ENCODE measurements at regions not wholly inside any gene's neighbourhood (a gene's known extent, or its start where the extent isn't known, plus 50 kb on each side); places are given as distances from the start of the nearest gene placed in this dataset.

DNA sequence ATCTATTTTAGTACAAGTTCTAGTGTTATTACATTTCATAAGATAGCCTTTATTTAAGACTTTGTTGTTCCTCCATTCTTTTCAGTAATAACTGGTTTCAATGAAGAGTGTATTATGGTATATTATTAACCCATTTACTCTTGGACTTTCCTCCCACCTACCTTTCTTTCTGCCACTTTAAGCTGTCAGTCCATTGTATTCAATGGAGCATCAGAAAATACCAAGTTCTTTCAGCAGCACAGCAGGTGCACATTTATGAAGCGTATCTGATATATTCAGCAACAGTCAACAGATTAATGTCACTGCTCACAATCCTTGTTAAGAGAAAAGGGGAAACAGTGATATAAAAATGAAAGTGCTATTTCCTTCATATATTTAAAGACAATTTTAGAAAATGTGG lies 660.9 kb downstream of the C12orf50 start:
- no CpG with 5 or more reads among the region's 1 CpG for WGBS (ENCODE audit: insufficient coverage)
- H4K20me1 ChIP-seq (ENCODE audit: insufficient read depth, low read length) = no peaks in the 10 kb centered on the region
- intact Hi-C loops (cut with micrococcal nuclease) = no loop called here

DNA sequence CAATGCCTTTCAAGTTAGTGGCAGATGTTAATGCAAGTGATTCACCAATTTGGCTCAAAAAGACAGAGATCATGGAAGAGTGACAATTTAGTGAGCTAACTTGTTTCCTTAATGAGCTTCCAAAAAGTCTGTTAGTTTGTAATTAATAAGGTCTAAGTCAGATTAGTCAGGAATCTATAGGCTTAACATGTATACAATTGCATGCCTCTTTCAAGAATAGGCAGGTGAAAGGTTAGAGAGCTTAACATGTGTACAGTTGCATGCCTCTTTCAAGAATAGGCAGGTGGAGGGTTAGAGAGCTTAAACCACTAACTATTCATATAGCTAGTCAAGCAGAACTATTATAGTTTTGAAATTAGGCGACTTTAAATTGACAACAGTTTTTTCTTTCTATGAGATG lies 663.8 kb downstream of the C12orf50 start:
- no peaks in the 10 kb centered on the region for H3K27me3 Mint-ChIP-seq (ENCODE audit: low read depth in 3 of 3)
- H3K4me1 ChIP-seq (ENCODE audit: control insufficient read depth in 1 of 2, insufficient read depth in 2 of 2, low read length in 2 of 2) = no peaks in the 10 kb centered on the region
- TF ChIP-seq, protein P1, sequence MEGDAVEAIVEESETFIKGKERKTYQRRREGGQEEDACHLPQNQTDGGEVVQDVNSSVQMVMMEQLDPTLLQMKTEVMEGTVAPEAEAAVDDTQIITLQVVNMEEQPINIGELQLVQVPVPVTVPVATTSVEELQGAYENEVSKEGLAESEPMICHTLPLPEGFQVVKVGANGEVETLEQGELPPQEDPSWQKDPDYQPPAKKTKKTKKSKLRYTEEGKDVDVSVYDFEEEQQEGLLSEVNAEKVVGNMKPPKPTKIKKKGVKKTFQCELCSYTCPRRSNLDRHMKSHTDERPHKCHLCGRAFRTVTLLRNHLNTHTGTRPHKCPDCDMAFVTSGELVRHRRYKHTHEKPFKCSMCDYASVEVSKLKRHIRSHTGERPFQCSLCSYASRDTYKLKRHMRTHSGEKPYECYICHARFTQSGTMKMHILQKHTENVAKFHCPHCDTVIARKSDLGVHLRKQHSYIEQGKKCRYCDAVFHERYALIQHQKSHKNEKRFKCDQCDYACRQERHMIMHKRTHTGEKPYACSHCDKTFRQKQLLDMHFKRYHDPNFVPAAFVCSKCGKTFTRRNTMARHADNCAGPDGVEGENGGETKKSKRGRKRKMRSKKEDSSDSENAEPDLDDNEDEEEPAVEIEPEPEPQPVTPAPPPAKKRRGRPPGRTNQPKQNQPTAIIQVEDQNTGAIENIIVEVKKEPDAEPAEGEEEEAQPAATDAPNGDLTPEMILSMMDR (IDR thresholded peaks at IDR 0.05) = no peak
- no peaks in the 10 kb centered on the region for H3K36me3 ChIP-seq (replicated peaks in 1 of 2; ENCODE audit: control insufficient read depth in 1 of 2, insufficient read depth in 2 of 2, low read length in 2 of 2)
- H3K4me3 Mint-ChIP-seq = no peak overlapping the region
- no peak overlapping the region for H3K4me3 ChIP-seq (replicated peaks in 1 of 3; ENCODE audit: low read depth in 2 of 3, low read length in 3 of 3)
- H3K27me3 ChIP-seq (ENCODE audit: control insufficient read depth in 2 of 2, insufficient read depth in 2 of 2, low read length in 2 of 2) = no peaks in the 10 kb centered on the region
- H3K36me3 Mint-ChIP-seq = no peaks in the 10 kb centered on the region
- H3K4me2 ChIP-seq (replicated peaks; ENCODE audit: extremely low read depth, low read length, poor library complexity, severe bottlenecking) = no peak overlapping the region
- no peak for DNase-seq
- H3K27ac Mint-ChIP-seq = no peak overlapping the region
- H3K79me2 ChIP-seq (ENCODE audit: insufficient read depth, low read length) = no peaks in the 10 kb centered on the region
- peaks cover 12 to 19% of the 10 kb centered on the region in 2 donors for H3K9me3 ChIP-seq (replicated peaks in 1 of 2; ENCODE audit: control insufficient read depth in 1 of 2, insufficient read depth in 1 of 2, low read length in 2 of 2)
- H3K27ac ChIP-seq (ENCODE audit: low read depth in 1 of 2, low read length in 2 of 2) = no peak overlapping the region
- intact Hi-C loops (cut with micrococcal nuclease) = no loop called here
- peaks cover 5 to 19% (median 15%) of the 10 kb centered on the region in 7 donors for H3K9me3 Mint-ChIP-seq
- H3K4me1 Mint-ChIP-seq = no peaks in the 10 kb centered on the region
- no CpG with 5 or more reads among the region's 1 CpG for WGBS (ENCODE audit: insufficient coverage)
- no peak overlapping the region for H2AFZ ChIP-seq (ENCODE audit: insufficient read depth, low read depth, low read length, poor library complexity, severe bottlenecking)
- no peak overlapping the region for H3K9ac ChIP-seq (ENCODE audit: insufficient read depth, low read length, poor library complexity, severe bottlenecking)
- H4K20me1 ChIP-seq (ENCODE audit: insufficient read depth, low read length) = no peaks in the 10 kb centered on the region

More for the DNA sequence above, 660.9 kb downstream of the C12orf50 start:
- H3K27ac Mint-ChIP-seq = no peak overlapping the region
- H3K9me3 Mint-ChIP-seq = peaks cover 2 to 10% (median 5%) of the 10 kb centered on the region in 7 donors
- no peak overlapping the region for H2AFZ ChIP-seq (ENCODE audit: insufficient read depth, low read depth, low read length, poor library complexity, severe bottlenecking)
- no peaks in the 10 kb centered on the region for H3K36me3 Mint-ChIP-seq
- H3K4me1 ChIP-seq (ENCODE audit: control insufficient read depth in 1 of 2, insufficient read depth in 2 of 2, low read length in 2 of 2) = no peaks in the 10 kb centered on the region
- no peaks in the 10 kb centered on the region for H3K36me3 ChIP-seq (replicated peaks in 1 of 2; ENCODE audit: control insufficient read depth in 1 of 2, insufficient read depth in 2 of 2, low read length in 2 of 2)
- TF ChIP-seq, protein P1 (IDR thresholded peaks at IDR 0.05) = no peak
- no peaks in the 10 kb centered on the region for H3K79me2 ChIP-seq (ENCODE audit: insufficient read depth, low read length)
- H3K4me3 ChIP-seq (replicated peaks in 1 of 3; ENCODE audit: low read depth in 2 of 3, low read length in 3 of 3) = no peak overlapping the region
- H3K27ac ChIP-seq (ENCODE audit: low read depth in 1 of 2, low read length in 2 of 2) = no peak overlapping the region
- H3K4me1 Mint-ChIP-seq = no peaks in the 10 kb centered on the region
- no peak for DNase-seq
- no peaks in the 10 kb centered on the region for H3K27me3 ChIP-seq (ENCODE audit: control insufficient read depth in 2 of 2, insufficient read depth in 2 of 2, low read length in 2 of 2)
- H3K27me3 Mint-ChIP-seq (ENCODE audit: low read depth in 3 of 3) = no peaks in the 10 kb centered on the region
- no peak overlapping the region for H3K4me2 ChIP-seq (replicated peaks; ENCODE audit: extremely low read depth, low read length, poor library complexity, severe bottlenecking)
- H3K9me3 ChIP-seq (replicated peaks in 1 of 2; ENCODE audit: control insufficient read depth in 1 of 2, insufficient read depth in 1 of 2, low read length in 2 of 2) = peaks cover 6 to 11% of the 10 kb centered on the region in 2 donors
- no peak overlapping the region for H3K4me3 Mint-ChIP-seq
- H3K9ac ChIP-seq (ENCODE audit: insufficient read depth, low read length, poor library complexity, severe bottlenecking) = no peak overlapping the region

Data from CD14-positive monocyte (primary cell).